CD4-positive, alpha-beta memory T cell (primary cell): ENCODE measurements at regions not wholly inside any gene's neighbourhood (a gene's known extent, or its start where the extent isn't known, plus 50 kb on each side); places are given as distances from the start of the nearest gene placed in this dataset.

Experiments
- CTCF ChIA-PET: fragments of 350-600 bp; sonication (Branson Sonifier 250); formaldehyde crosslinking; loops from one replicate; lab custom pipeline; 2021; ENCODE audit warnings: inconsistent platforms; ENCODE audit not compliant: partially characterized antibody; lab: Charles Lee
- POLR2A ChIA-PET: fragments of 350-600 bp; sonication (Branson Sonifier 250); formaldehyde crosslinking; loops from one replicate; lab custom pipeline; 2021; ENCODE audit not compliant: partially characterized antibody; lab: Charles Lee
- DNase-seq, 5 donors: peaks; one replicate each; pipeline versions ENCODE4 v3.0.0 to v3.0.0-alpha.2; 2020 to 2022; ENCODE audit warnings: mixed read lengths in 1 of 5
- H3K27ac ChIP-seq: one replicate; pipeline ENCODE4 v1.7.0; 2013; ENCODE audit warnings: low read depth, low read length
- H3K27me3 ChIP-seq: 2 replicates; pipeline ENCODE4 v1.7.0; 2013; ENCODE audit warnings: mild to moderate bottlenecking, low read length, moderate library complexity; ENCODE audit not compliant: insufficient read depth
- H3K36me3 ChIP-seq: 2 replicates; pipeline ENCODE4 v1.7.0; 2013; ENCODE audit warnings: mild to moderate bottlenecking, low read length, moderate library complexity; ENCODE audit not compliant: insufficient read depth
- H3K4me1 ChIP-seq: 2 replicates; pipeline ENCODE4 v1.7.0; 2013; ENCODE audit warnings: mild to moderate bottlenecking, low read length, moderate library complexity; ENCODE audit not compliant: insufficient read depth
- H3K4me3 ChIP-seq, 2 donors: one replicate each; pipeline ENCODE4 v1.7.0; 2013; ENCODE audit warnings: low read length in 2 of 2, mild to moderate bottlenecking in 1 of 2
- H3K9me3 ChIP-seq, 2 donors: one replicate each; pipeline ENCODE4 v1.7.0; 2013; ENCODE audit warnings: low read length in 2 of 2, control low read depth in 1 of 2; ENCODE audit not compliant: control insufficient read depth in 1 of 2
- H3K27ac Mint-ChIP-seq, 7 donors: one replicate each; pipeline ENCODE4 v1.8.0; 2020 to 2021; ENCODE audit warnings: mixed read lengths in 7 of 7, mild to moderate bottlenecking in 6 of 7, inconsistent platforms in 3 of 7, moderate library complexity in 3 of 7
- H3K27me3 Mint-ChIP-seq, 2 donors: one replicate each; pipeline ENCODE4 v1.8.0; 2020 to 2021; ENCODE audit warnings: mixed read lengths in 2 of 2
- H3K36me3 Mint-ChIP-seq, 2 donors: one replicate each; pipeline ENCODE4 v1.8.0; 2020 to 2021; ENCODE audit warnings: mixed read lengths in 2 of 2, inconsistent platforms in 1 of 2, mild to moderate bottlenecking in 1 of 2
- H3K4me1 Mint-ChIP-seq, 4 donors: one replicate each; pipeline ENCODE4 v1.8.0; 2020 to 2021; ENCODE audit warnings: mixed read lengths in 4 of 4, mild to moderate bottlenecking in 1 of 4
- H3K4me3 Mint-ChIP-seq, 8 donors: one replicate each; pipeline ENCODE4 v1.8.0; 2020 to 2021; ENCODE audit warnings: mixed read lengths in 8 of 8, mild to moderate bottlenecking in 7 of 8, moderate library complexity in 6 of 8, inconsistent platforms in 3 of 8
- H3K9me3 Mint-ChIP-seq, 8 donors: one replicate each; pipeline ENCODE4 v1.8.0; 2020 to 2021; ENCODE audit warnings: mixed read lengths in 8 of 8, mild to moderate bottlenecking in 5 of 8, inconsistent platforms in 3 of 8, moderate library complexity in 1 of 8
- intact Hi-C: fragments of 100-400 bp; cut with micrococcal nuclease; formaldehyde crosslinking; loops from one replicate; pipeline ENCODE4 v1.15.1; 2023

GRCh38 chr6:51411496-51412125, 592.9 kb downstream of the TFAP2B start:
- Histone ChIP-seq H3K27me3 (no peaks in the 10 kb centered on the region), H3K27ac (no peak overlapping the region), H3K4me1 (no peaks in the 10 kb centered on the region), H3K4me3 (no peak overlapping the region), H3K9me3 (no peaks in the 10 kb centered on the region), H3K36me3 (no peaks in the 10 kb centered on the region)
- H3K4me1 Mint-ChIP-seq = no peaks in the 10 kb centered on the region
- POLR2A ChIA-PET = no interaction called here
- H3K27ac Mint-ChIP-seq = no peak overlapping the region
- no peaks in the 10 kb centered on the region for H3K27me3 Mint-ChIP-seq
- CTCF ChIA-PET = no interaction called here
- no peaks in the 10 kb centered on the region for H3K36me3 Mint-ChIP-seq
- H3K4me3 Mint-ChIP-seq = no peak overlapping the region
- H3K9me3 Mint-ChIP-seq = peaks cover 0 to 13% (median 4%) of the 10 kb centered on the region in 8 donors
- intact Hi-C loops = no loop called here
- no peak for DNase-seq

DNA sequence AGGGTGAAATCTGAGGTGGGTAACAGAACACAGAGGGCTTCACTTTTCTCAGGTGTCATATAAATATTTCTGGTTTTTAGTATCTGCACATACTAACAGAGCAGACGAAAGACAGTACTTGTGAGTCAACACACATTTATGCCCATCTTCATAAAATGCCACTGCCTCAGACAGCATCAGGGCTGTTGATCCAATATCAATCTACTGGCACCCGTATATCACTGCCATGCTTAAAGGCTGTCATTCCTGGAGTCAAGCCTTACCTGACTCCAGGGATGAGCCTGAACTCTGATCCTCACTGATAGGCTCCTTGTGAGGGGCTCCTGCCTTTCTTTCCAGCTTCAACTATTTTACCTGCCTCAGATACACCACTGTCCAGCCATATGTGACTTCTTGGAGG, 595.7 kb downstream of the TFAP2B start:
- CTCF ChIA-PET = no interaction called here
- DNase-seq = no peak
- no peaks in the 10 kb centered on the region for H3K36me3 Mint-ChIP-seq
- POLR2A ChIA-PET = no interaction called here
- H3K9me3 Mint-ChIP-seq = peaks cover 0 to 13% (median 5%) of the 10 kb centered on the region in 8 donors
- H3K4me3 Mint-ChIP-seq = no peak overlapping the region
- H3K4me1 ChIP-seq = no peaks in the 10 kb centered on the region
- no peaks in the 10 kb centered on the region for H3K9me3 ChIP-seq
- H3K4me3 ChIP-seq = no peak overlapping the region
- H3K27me3 Mint-ChIP-seq = no peaks in the 10 kb centered on the region
- no peak overlapping the region for H3K27ac Mint-ChIP-seq
- H3K27me3 ChIP-seq = no peaks in the 10 kb centered on the region
- intact Hi-C loops = no loop called here
- no peak overlapping the region for H3K27ac ChIP-seq
- no peaks in the 10 kb centered on the region for H3K36me3 ChIP-seq
- no peaks in the 10 kb centered on the region for H3K4me1 Mint-ChIP-seq

DNA sequence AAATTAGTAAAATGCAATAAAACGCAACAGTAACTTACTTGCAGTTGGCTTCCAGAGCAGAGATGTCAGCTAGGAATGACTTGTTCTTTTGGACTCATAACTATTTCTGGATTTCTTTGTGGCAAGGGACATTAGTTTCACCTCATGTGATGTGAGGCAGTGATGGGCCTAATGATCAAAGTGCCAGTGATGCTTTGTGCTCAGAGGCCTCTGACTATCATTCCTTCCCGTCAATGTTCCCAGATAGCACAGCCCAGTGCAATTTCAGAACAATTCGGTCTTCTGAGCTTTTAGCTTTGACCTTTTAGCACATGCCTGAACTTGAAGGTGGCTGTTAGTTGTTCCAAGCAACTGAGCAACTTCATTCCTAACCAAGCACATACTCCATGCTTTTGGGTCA, 596.8 kb downstream of the TFAP2B start:
- intact Hi-C loops = no loop called here
- Histone ChIP-seq H3K4me3 (no peak overlapping the region), H3K9me3 (no peaks in the 10 kb centered on the region), H3K27ac (no peak overlapping the region), H3K4me1 (no peaks in the 10 kb centered on the region), H3K27me3 (no peaks in the 10 kb centered on the region), H3K36me3 (no peaks in the 10 kb centered on the region)
- H3K36me3 Mint-ChIP-seq = no peaks in the 10 kb centered on the region
- no peak overlapping the region for H3K4me3 Mint-ChIP-seq
- CTCF ChIA-PET = no interaction called here
- H3K27me3 Mint-ChIP-seq = no peaks in the 10 kb centered on the region
- H3K9me3 Mint-ChIP-seq = peaks cover 0 to 13% (median 4%) of the 10 kb centered on the region in 8 donors
- POLR2A ChIA-PET = no interaction called here
- no peak overlapping the region for H3K27ac Mint-ChIP-seq
- no peaks in the 10 kb centered on the region for H3K4me1 Mint-ChIP-seq
- no peak for DNase-seq

GRCh38 chr6:51429017-51429712, 610.5 kb downstream of the TFAP2B start:
- Histone ChIP-seq H3K36me3 (no peaks in the 10 kb centered on the region), H3K9me3 (no peaks in the 10 kb centered on the region), H3K27ac (no peak overlapping the region), H3K4me3 (no peak overlapping the region), H3K4me1 (no peaks in the 10 kb centered on the region), H3K27me3 (no peaks in the 10 kb centered on the region)
- Mint-ChIP-seq H3K27ac (no peak overlapping the region), H3K4me1 (no peaks in the 10 kb centered on the region), H3K4me3 (no peak overlapping the region), H3K27me3 (no peaks in the 10 kb centered on the region), H3K36me3 (no peaks in the 10 kb centered on the region), H3K9me3 (peaks cover 0 to 13% (median 3%) of the 10 kb centered on the region in 8 donors)
- DNase-seq = no peak
- ChIA-PET POLR2A (no interaction called here), CTCF (no interaction called here)
- intact Hi-C loops = no loop called here

DNA sequence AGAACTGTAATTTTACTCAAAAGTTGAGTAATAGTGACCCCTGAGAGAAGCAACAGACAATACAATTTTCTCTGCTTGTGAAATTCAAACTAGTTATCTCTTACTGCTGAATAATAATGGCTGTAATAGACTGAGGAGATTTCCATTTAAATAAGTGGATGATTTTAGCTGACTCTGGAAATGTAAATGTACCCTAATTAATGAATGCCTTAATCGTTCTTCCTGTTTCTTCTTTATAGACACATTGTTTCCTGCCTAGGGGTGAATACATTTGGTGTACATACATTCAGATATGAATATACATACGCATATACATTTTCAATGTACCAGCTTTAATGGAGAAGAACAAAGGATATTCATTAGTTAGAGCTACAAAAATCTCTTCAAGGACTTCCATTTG, 611.9 kb downstream of the TFAP2B start:
- Histone ChIP-seq H3K27me3 (no peaks in the 10 kb centered on the region), H3K36me3 (no peaks in the 10 kb centered on the region), H3K9me3 (no peaks in the 10 kb centered on the region), H3K4me1 (no peaks in the 10 kb centered on the region), H3K4me3 (no peak overlapping the region), H3K27ac (no peak overlapping the region)
- no peak for DNase-seq
- intact Hi-C loops = no loop called here
- Mint-ChIP-seq H3K4me3 (no peak overlapping the region), H3K4me1 (no peaks in the 10 kb centered on the region), H3K27me3 (no peaks in the 10 kb centered on the region), H3K9me3 (peaks cover 0 to 10% (median 4%) of the 10 kb centered on the region in 8 donors), H3K36me3 (no peaks in the 10 kb centered on the region), H3K27ac (no peak overlapping the region)
- ChIA-PET POLR2A (no interaction called here), CTCF (no interaction called here)

- Mint-ChIP-seq H3K4me3 (no peak overlapping the region), H3K27ac (no peak overlapping the region), H3K36me3 (no peaks in the 10 kb centered on the region), H3K4me1 (no peaks in the 10 kb centered on the region), H3K27me3 (no peaks in the 10 kb centered on the region), H3K9me3 (peaks cover 0 to 8% (median 5%) of the 10 kb centered on the region in 8 donors)
- Histone ChIP-seq H3K27ac (no peak overlapping the region), H3K4me3 (no peak overlapping the region), H3K9me3 (no peaks in the 10 kb centered on the region), H3K36me3 (no peaks in the 10 kb centered on the region), H3K27me3 (no peaks in the 10 kb centered on the region), H3K4me1 (no peaks in the 10 kb centered on the region)
- intact Hi-C loops = no loop called here
- ChIA-PET POLR2A (no interaction called here), CTCF (no interaction called here)
- no peak for DNase-seq
These were observed 613.8 kb downstream of the TFAP2B start for GRCh38 chr6:51432481-51432880.

GRCh38 chr6:51450248-51450957, 631.7 kb downstream of the TFAP2B start:
- Histone ChIP-seq H3K27ac (no peak overlapping the region), H3K9me3 (no peaks in the 10 kb centered on the region), H3K4me3 (no peak overlapping the region), H3K36me3 (no peaks in the 10 kb centered on the region), H3K4me1 (no peaks in the 10 kb centered on the region), H3K27me3 (no peaks in the 10 kb centered on the region)
- no peak for DNase-seq
- Mint-ChIP-seq H3K9me3 (peaks cover 0 to 6% (median 4%) of the 10 kb centered on the region in 8 donors), H3K27me3 (no peaks in the 10 kb centered on the region), H3K36me3 (no peaks in the 10 kb centered on the region), H3K4me3 (no peak overlapping the region), H3K27ac (no peak overlapping the region), H3K4me1 (no peaks in the 10 kb centered on the region)
- intact Hi-C loops = no loop called here
- CTCF ChIA-PET = no interaction called here
- POLR2A ChIA-PET = no interaction called here
